Lower lobe of right lung (tissue), 2 donors: ENCODE measurements at regions not wholly inside any gene's neighbourhood (a gene's known extent, or its start where the extent isn't known, plus 50 kb on each side); places are given as distances from the start of the nearest gene placed in this dataset.
A peak's percentile ranks its signal among the peaks of the same experiment; 100 is the strongest.

ENCODE experiments used
- ATAC-seq, 2 donors: fragments of 200-7000 bp; cut with Tn5 transposase; one replicate each; pipeline ENCODE4 v1.9.1; 2020 to 2022; ENCODE audit warnings: mild to moderate bottlenecking in 2 of 2, moderate library complexity in 2 of 2
- DNase-seq: peaks from one replicate; pipeline ENCODE4 v3.0.0-alpha.2; 2020
- H3K27ac ChIP-seq: fragments of 200-600 bp; one replicate; pipeline ENCODE4 v1.8.0; 2022
- H3K27me3 ChIP-seq: fragments of 200-600 bp; one replicate; pipeline ENCODE4 v1.8.0; 2022; ENCODE audit warnings: low read depth
- H3K36me3 ChIP-seq: fragments of 200-600 bp; one replicate; pipeline ENCODE4 v1.8.0; 2022; ENCODE audit warnings: mild to moderate bottlenecking
- H3K4me1 ChIP-seq: fragments of 200-600 bp; one replicate; pipeline ENCODE4 v1.8.0; 2022
- H3K4me3 ChIP-seq: fragments of 200-600 bp; one replicate; pipeline ENCODE4 v1.8.0; 2022; ENCODE audit warnings: mild to moderate bottlenecking
- H3K9me3 ChIP-seq: fragments of 200-600 bp; one replicate; pipeline ENCODE4 v1.8.0; 2022
- intact Hi-C: fragments of 100-400 bp; cut with DNase I; formaldehyde crosslinking; loops from one replicate; pipeline ENCODE4 v1.11.0; 2022
- TF ChIP-seq, protein P1 (sequence below): fragments of 200-600 bp; IDR thresholded peaks from one replicate; pipeline ENCODE4 v1.8.0; 2022; ENCODE audit warnings: antibody characterized with exemption, mild to moderate bottlenecking
- donor health status: DM: no; HTN: yes; CAD: no; lungs with severe emphysema.

DNA sequence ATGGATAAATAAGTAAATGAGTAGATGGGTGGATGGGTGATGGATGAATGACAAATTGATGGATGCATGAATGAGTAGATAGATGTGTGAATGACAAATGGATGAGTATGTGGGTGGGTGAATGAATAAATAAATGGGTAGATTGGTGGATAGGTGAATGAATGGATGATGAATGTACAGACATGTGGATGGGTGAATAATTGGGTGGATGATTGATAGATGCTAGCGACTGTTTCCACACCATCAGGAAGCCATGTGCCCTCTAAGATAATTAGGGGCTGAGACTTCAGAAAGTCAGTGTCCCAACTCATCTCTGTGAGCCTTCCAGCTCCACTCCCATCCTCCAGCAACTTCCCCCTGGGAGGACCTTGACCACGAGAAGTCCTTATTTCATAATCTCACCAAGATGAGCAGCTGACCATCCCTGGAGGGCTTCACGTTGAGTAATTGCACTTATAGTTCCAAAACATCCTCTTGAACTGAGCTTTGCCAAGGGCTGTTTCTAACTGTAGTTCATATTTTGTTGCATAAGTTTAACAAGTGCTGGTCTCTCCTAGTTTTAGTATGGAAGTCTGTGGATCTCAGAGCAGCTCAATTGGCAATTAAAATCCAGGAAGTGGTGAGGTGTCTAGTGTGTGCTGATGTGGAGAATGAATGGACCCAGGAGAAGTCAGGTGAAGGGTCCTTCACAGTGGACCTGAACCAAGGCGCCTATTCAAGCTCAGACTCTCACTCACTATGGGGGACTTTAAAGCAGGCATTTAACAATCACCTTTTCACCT lies 295.7 kb downstream of the ADGRD1 start:
- TF ChIP-seq, protein P1, sequence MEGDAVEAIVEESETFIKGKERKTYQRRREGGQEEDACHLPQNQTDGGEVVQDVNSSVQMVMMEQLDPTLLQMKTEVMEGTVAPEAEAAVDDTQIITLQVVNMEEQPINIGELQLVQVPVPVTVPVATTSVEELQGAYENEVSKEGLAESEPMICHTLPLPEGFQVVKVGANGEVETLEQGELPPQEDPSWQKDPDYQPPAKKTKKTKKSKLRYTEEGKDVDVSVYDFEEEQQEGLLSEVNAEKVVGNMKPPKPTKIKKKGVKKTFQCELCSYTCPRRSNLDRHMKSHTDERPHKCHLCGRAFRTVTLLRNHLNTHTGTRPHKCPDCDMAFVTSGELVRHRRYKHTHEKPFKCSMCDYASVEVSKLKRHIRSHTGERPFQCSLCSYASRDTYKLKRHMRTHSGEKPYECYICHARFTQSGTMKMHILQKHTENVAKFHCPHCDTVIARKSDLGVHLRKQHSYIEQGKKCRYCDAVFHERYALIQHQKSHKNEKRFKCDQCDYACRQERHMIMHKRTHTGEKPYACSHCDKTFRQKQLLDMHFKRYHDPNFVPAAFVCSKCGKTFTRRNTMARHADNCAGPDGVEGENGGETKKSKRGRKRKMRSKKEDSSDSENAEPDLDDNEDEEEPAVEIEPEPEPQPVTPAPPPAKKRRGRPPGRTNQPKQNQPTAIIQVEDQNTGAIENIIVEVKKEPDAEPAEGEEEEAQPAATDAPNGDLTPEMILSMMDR = no peak
- Histone ChIP-seq H3K4me3 (no peak overlapping the region), H3K27ac (no peak overlapping the region), H3K9me3 (no peaks in the 10 kb centered on the region), H3K36me3 (no peaks in the 10 kb centered on the region), H3K4me1 (no peaks in the 10 kb centered on the region), H3K27me3 (no peaks in the 10 kb centered on the region)
- intact Hi-C loops = no loop called here
- ATAC-seq (peak in 1 of 2 donors; percentile 63), DNase-seq (no peak)

DNA sequence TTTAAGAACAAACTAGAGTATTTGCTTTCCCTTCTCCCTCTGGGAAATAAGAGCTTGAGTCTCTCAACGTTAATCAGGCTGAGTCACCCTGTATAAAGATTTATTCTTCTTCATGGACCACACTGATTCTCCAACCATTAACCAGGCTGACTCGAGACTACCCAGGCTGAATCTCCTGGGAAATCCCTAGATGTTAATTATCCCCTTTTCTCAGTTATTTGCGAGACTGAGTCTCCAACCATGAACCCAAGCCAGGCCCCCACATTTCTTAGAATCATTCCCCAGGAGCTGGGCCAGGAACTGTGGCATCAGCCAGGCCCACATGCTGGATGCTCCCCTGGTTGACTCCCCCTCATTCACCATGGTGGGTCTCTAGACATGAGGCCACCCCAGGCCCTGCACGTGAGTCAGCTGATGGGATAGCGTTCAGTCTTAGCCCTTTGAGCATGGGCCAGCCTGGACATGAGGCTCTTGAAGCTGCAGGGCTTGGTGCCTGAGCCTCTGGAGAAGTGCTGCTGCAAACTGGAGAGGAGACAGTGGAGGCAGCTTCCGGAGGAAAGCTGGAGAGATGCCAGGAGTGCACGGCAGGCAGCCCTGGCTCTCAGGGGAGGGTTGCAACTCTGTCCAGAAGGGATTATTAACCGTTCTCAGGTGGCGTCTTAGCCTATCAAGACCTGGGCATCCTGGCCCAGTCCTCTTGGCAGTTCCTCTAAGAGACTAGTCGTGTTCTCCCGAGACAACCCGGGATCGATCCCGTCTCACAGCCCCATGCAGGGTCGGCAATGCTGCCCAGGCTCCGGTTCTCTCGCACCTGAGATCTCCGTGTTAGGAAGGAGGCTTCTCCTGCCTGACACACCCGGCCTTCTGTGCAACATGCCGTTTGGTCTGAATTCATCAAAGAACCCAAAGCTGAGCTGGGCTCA lies 296.6 kb downstream of the ADGRD1 start:
- Histone ChIP-seq H3K36me3 (no peaks in the 10 kb centered on the region), H3K27me3 (no peaks in the 10 kb centered on the region), H3K4me3 (no peak overlapping the region), H3K4me1 (no peaks in the 10 kb centered on the region), H3K9me3 (no peaks in the 10 kb centered on the region), H3K27ac (no peak overlapping the region)
- DNase-seq (peak; percentile 42), ATAC-seq (peak in 1 of 2 donors; percentile 5)
- TF ChIP-seq, protein P1 = no peak
- intact Hi-C loops = no loop called here

DNA sequence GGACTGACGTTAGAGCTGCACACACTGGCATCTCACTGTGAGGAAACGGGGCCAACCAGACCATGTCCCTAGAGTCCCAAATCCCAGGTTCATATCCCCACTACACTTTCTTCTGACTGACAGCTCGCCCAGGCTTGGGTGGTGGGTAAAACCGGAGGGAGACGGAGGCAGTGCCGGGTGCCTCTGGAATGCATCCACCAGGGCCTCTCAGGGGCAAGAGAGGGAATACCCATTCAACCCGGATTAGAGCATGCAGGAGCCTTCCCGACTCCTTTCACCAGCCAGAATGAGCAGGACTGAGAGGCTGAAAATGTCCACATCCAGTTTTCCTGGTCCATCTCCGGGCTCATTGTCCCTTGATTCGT lies 297.2 kb downstream of the ADGRD1 start:
- H3K27ac ChIP-seq = no peak overlapping the region

DNA sequence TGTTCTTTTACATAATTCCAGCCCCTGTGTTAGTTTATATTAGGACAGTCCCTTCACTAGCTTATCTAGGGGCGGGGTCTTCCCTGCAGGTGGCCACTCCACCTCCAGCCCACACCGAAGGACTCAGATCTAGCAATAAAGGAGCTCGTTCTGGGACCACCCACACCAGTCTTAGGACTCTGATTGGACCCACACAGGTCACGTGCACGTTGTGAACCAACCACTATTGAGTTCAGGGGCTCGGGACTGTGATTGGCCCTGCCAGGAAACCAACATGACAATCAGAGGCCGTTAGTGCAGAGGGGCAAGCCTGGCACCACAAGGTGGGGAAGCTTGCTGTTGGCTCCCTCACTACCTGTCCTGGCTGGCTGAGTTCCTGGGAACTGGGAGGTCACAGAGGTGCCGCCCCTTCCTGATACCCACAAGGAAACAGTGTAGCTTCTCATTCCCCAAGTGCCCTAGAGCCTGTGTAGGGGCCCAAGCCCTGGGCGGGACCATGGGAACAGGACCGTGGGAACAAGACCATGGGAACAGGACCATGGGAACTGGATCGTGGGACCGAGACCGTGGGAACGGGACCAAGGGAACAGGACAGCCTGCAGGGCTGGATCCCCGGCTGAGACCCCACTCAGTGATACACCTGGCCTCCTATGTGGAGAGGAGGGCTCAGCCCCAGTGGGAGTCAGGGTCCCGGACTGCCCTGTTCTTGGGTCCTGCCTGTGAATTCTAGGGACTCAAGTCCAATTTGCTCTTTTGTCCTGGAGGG lies 297.8 kb downstream of the ADGRD1 start:
- no peaks in the 10 kb centered on the region for H3K27me3 ChIP-seq
- no peak for DNase-seq
- H3K27ac ChIP-seq = no peak overlapping the region
- intact Hi-C loops = no loop called here
- TF ChIP-seq, protein P1 = no peak
- no peak overlapping the region for H3K4me3 ChIP-seq
- no peaks in the 10 kb centered on the region for H3K36me3 ChIP-seq
- no peak for ATAC-seq
- H3K9me3 ChIP-seq = no peaks in the 10 kb centered on the region
- H3K4me1 ChIP-seq = no peaks in the 10 kb centered on the region

More for the DNA sequence above, 297.2 kb downstream of the ADGRD1 start:
- Histone ChIP-seq H3K4me1 (no peaks in the 10 kb centered on the region), H3K9me3 (no peaks in the 10 kb centered on the region), H3K4me3 (no peak overlapping the region), H3K36me3 (no peaks in the 10 kb centered on the region), H3K27me3 (no peaks in the 10 kb centered on the region)
- DNase-seq = peak; percentile 20
- intact Hi-C loops = no loop called here
- TF ChIP-seq, protein P1 = no peak
- no peak for ATAC-seq

DNA sequence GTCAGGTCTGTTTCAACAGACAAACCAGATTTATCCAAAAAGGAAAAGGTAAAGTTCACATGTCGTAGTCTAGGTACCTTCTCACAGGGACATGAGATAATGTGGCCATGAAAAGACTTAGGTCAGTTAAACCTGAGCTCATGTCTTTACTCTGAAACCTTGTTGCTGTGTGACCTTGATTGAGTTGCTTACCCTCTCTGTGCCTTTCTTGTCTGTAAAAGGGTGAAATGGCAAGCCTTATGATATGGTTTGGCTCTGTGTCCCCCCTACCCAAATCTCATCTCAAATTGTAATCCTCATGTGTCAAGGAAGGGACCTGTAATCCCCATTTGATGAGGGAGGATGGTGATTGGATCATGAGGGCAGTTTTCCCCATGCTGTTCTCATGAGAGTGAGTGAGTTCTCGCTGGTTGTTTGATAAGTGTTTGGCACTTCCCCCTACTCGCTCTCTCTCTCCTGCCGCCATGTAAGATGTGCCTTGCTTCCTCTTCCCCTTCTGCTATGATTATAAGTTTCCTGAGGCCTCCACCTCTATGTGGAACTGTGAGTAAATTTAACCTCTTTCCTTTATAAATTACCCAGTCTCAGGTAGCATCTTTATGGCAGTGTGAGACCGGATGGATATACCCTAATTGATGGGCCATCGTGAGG lies 299.8 kb downstream of the ADGRD1 start:
- no peak for ATAC-seq
- intact Hi-C loops = no loop called here

More for the DNA sequence above, 299.8 kb downstream of the ADGRD1 start:
- Histone ChIP-seq H3K36me3 (no peaks in the 10 kb centered on the region), H3K9me3 (no peaks in the 10 kb centered on the region), H3K4me1 (no peaks in the 10 kb centered on the region), H3K27ac (no peak overlapping the region), H3K4me3 (no peak overlapping the region), H3K27me3 (no peaks in the 10 kb centered on the region)
- no peak for DNase-seq
- TF ChIP-seq, protein P1 = no peak
